Endothelial cell of umbilical vein (primary cell): ENCODE measurements at regions not wholly inside any gene's neighbourhood (a gene's known extent, or its start where the extent isn't known, plus 50 kb on each side); places are given as distances from the start of the nearest gene placed in this dataset.

ENCODE experiments used
- BruUV-seq: library from RNA; stranded (reverse); fragments of 400-500 nt; replicated peaks from 2 replicates; lab custom pipeline; 2021; lab: Mats Ljungman, UMichigan
- CTCF ChIA-PET: fragments of 300-600, 350-600 bp; sonication (Branson Sonifier 250); formaldehyde crosslinking; loops from one replicate; lab custom pipeline; 2021; ENCODE audit warnings: antibody characterized with exemption, inconsistent platforms; lab: Charles Lee
- POLR2A ChIA-PET: fragments of 300-600, 350-600 bp; sonication (Branson Sonifier 250); formaldehyde crosslinking; loops from one replicate; lab custom pipeline; 2021; ENCODE audit warnings: antibody characterized with exemption, inconsistent platforms; lab: Charles Lee
- DNase-seq: peaks from one replicate; pipeline ENCODE4 v3.0.0-alpha.2; 2011; ENCODE audit warnings: low read depth, low spot score
- FAIRE-seq: peaks from 2 replicates; lab custom pipeline; 2011; peaks lifted over from hg19 to GRCh38; lab: Jason Lieb, UNC
- H2AFZ ChIP-seq: 2 replicates; pipeline ENCODE4 v1.6.0; 2012; ENCODE audit warnings: low read depth, low read length, control low read depth, inconsistent platforms
- H3K27ac ChIP-seq: 2 replicates; pipeline ENCODE4 v1.5.1; 2011; ENCODE audit warnings: low read depth, mild to moderate bottlenecking, control low read depth, low read length, moderate library complexity; ENCODE audit not compliant: insufficient read depth
- H3K27me3 ChIP-seq, 2 experiments: 2 replicates each; pipeline versions ENCODE4 v1.6.0 to v1.6.1; 2011; ENCODE audit warnings: low read length in 2 of 2, mixed read lengths in 1 of 2; ENCODE audit not compliant: control insufficient read depth in 2 of 2, insufficient read depth in 2 of 2
- H3K36me3 ChIP-seq, 2 experiments: 2 replicates in 1 of 2; 3 replicates in 1 of 2; pipeline ENCODE4 v1.5.1; 2011; ENCODE audit warnings: low read length in 2 of 2, mild to moderate bottlenecking in 1 of 2, moderate library complexity in 1 of 2; ENCODE audit not compliant: control insufficient read depth in 2 of 2, insufficient read depth in 2 of 2; ENCODE audit errors: extremely low read depth in 1 of 2
- H3K4me1 ChIP-seq: 3 replicates; pipeline ENCODE4 v1.5.1; 2011; ENCODE audit warnings: mild to moderate bottlenecking, low read length; ENCODE audit not compliant: control insufficient read depth, insufficient read depth; ENCODE audit errors: extremely low read depth
- H3K4me2 ChIP-seq: 2 replicates; pipeline ENCODE4 v1.6.1; 2011; ENCODE audit warnings: low read length, control low read depth, mixed read lengths; ENCODE audit not compliant: insufficient read depth
- H3K4me3 ChIP-seq, 3 experiments: fragments of 200-600 bp in 1 of 3; sonication (generic), shearing (Covaris generic) in 1 of 3; replicated peaks in 1 of 3; 2 replicates each; pipeline ENCODE4 v1.5.1; 2011 to 2016; ENCODE audit warnings: control low read depth in 3 of 3, low read length in 3 of 3, mild to moderate bottlenecking in 2 of 3, inconsistent platforms in 1 of 3, low read depth in 1 of 3, moderate library complexity in 1 of 3; ENCODE audit not compliant: insufficient read depth in 1 of 3
- H3K79me2 ChIP-seq: 2 replicates; pipeline ENCODE4 v1.6.0; 2012; ENCODE audit warnings: low read length, inconsistent platforms; ENCODE audit not compliant: control insufficient read depth, insufficient read depth
- H3K9ac ChIP-seq: replicated peaks from 2 replicates; pipeline ENCODE3; 2011; ENCODE audit warnings: low read length, control low read depth; ENCODE audit not compliant: insufficient read depth; ENCODE audit errors: extremely low read depth
- H3K9me1 ChIP-seq: replicated peaks from 3 replicates; pipeline ENCODE4 v1.6.0; 2011; ENCODE audit warnings: mild to moderate bottlenecking, low read length; ENCODE audit not compliant: control insufficient read depth, insufficient read depth; ENCODE audit errors: extremely low read depth
- H3K9me3 ChIP-seq: replicated peaks from 2 replicates; pipeline ENCODE4 v1.5.1; 2012; ENCODE audit warnings: low read length, inconsistent platforms; ENCODE audit not compliant: control insufficient read depth, insufficient read depth
- H4K20me1 ChIP-seq: replicated peaks from 2 replicates; pipeline ENCODE3; 2011; ENCODE audit warnings: mild to moderate bottlenecking, low read length; ENCODE audit not compliant: control insufficient read depth, insufficient read depth; ENCODE audit errors: extremely low read depth
- EZH2 ChIP-seq: IDR thresholded peaks from 2 replicates; pipeline ENCODE4 v1.6.1; 2012; ENCODE audit warnings: borderline replicate concordance, low read depth, mild to moderate bottlenecking, moderate library complexity, low read length, inconsistent platforms; ENCODE audit not compliant: severe bottlenecking
- FOS ChIP-seq: IDR thresholded peaks from 2 replicates; pipeline ENCODE4 v1.6.1; 2011; ENCODE audit warnings: mild to moderate bottlenecking, low read length, moderate library complexity, borderline replicate concordance; ENCODE audit not compliant: insufficient read depth
- GATA2 ChIP-seq: IDR thresholded peaks from 2 replicates; pipeline ENCODE4 v1.7.0; 2011; ENCODE audit warnings: low read depth, mild to moderate bottlenecking, moderate library complexity, mixed read lengths, low read length; ENCODE audit not compliant: insufficient read length, insufficient read depth
- JUN ChIP-seq: IDR thresholded peaks from 2 replicates; pipeline ENCODE4 v1.6.1; 2011; ENCODE audit warnings: borderline replicate concordance, low read depth; ENCODE audit not compliant: insufficient read length, insufficient read depth
- POLR2A ChIP-seq: IDR thresholded peaks from 2 replicates; pipeline ENCODE4 v1.6.1; 2012; ENCODE audit warnings: low read depth, mild to moderate bottlenecking, control low read depth, low read length
- POLR2AphosphoS5 ChIP-seq: IDR thresholded peaks from 2 replicates; pipeline ENCODE4 v1.6.1; 2012; ENCODE audit warnings: low read depth, mild to moderate bottlenecking, control low read depth, low read length, moderate library complexity; ENCODE audit not compliant: insufficient read depth
- dilution Hi-C: fragments of 300-500 bp; cut with MboI; formaldehyde crosslinking; loops from one replicate; pipeline ENCODE4 v1.15.0; 2019; ENCODE audit warnings: low sequenced_read_pairs; ENCODE audit not compliant: extremely low pct_ligation_motif_present
- intact Hi-C: fragments of 100-400 bp; cut with micrococcal nuclease; formaldehyde crosslinking; loops from one replicate; pipeline ENCODE4 v1.10.0; 2022
- TF ChIP-seq, protein P1 (sequence below), 2 donors: IDR thresholded peaks; 1 replicate in 1 of 2; 2 replicates in 1 of 2; pipeline ENCODE4 v1.5.1; 2011; ENCODE audit warnings: low read length in 2 of 2, mild to moderate bottlenecking in 2 of 2, moderate library complexity in 2 of 2, control low read depth in 1 of 2, inconsistent platforms in 1 of 2, low read depth in 1 of 2; ENCODE audit not compliant: insufficient read depth in 1 of 2; ENCODE audit errors: extremely low read depth in 1 of 2
- TF ChIP-seq, protein P2 (sequence below): IDR thresholded peaks from 2 replicates; pipeline ENCODE4 v1.6.1; 2011; ENCODE audit not compliant: insufficient read depth, insufficient read length

DNA sequence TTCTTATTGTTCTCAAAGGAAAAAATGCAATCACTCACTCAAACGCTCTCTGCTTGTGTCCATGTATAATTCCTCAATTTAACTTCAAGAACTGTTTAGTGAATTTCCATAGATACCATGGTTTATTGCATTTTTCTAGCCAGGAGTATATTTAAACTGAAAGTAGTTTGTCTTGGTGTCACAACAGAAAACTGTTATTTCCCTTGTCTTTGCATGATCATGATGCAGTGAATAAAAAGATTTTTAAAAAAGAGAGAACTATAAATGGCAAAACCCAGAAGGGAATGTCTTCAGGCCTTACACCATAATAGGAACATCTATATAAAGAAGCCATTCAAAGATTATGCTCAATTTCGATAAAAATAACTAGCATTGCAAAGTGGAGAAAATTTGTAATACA is 523.5 kb upstream of the ADGRL4 start:
- Histone ChIP-seq H3K9ac (no peak overlapping the region), H3K9me1 (no peaks in the 10 kb centered on the region), H4K20me1 (no peaks in the 10 kb centered on the region), H3K4me2 (no peak overlapping the region), H3K36me3 (no peaks in the 10 kb centered on the region), H3K9me3 (no peaks in the 10 kb centered on the region), H3K79me2 (no peaks in the 10 kb centered on the region), H3K4me3 (no peak overlapping the region), H3K27ac (no peak overlapping the region), H3K4me1 (no peaks in the 10 kb centered on the region), H3K27me3 (no peaks in the 10 kb centered on the region), H2AFZ (no peak overlapping the region)
- ChIA-PET CTCF (interaction anchor here (0.5 kb wide), 1 partner anchor 34 kb away, joined by 3 read pairs; no protein-coding TSS in a partner anchor), POLR2A (no interaction called here)
- BruUV-seq, result no TSS peak
- intact Hi-C loops, result no loop called here
- TF ChIP-seq JUN (no peak), EZH2 (no peak), POLR2A (no peak), FOS (no peak), GATA2 (no peak), POLR2AphosphoS5 (no peak)
- TF ChIP-seq, protein P1, sequence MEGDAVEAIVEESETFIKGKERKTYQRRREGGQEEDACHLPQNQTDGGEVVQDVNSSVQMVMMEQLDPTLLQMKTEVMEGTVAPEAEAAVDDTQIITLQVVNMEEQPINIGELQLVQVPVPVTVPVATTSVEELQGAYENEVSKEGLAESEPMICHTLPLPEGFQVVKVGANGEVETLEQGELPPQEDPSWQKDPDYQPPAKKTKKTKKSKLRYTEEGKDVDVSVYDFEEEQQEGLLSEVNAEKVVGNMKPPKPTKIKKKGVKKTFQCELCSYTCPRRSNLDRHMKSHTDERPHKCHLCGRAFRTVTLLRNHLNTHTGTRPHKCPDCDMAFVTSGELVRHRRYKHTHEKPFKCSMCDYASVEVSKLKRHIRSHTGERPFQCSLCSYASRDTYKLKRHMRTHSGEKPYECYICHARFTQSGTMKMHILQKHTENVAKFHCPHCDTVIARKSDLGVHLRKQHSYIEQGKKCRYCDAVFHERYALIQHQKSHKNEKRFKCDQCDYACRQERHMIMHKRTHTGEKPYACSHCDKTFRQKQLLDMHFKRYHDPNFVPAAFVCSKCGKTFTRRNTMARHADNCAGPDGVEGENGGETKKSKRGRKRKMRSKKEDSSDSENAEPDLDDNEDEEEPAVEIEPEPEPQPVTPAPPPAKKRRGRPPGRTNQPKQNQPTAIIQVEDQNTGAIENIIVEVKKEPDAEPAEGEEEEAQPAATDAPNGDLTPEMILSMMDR (IDR thresholded peaks at IDR 0.05; ENCODE audit: extremely low read depth in 1 of 2, insufficient read depth in 1 of 2, low read depth in 1 of 2, low read length in 2 of 2), result no peak
- TF ChIP-seq, protein P2, sequence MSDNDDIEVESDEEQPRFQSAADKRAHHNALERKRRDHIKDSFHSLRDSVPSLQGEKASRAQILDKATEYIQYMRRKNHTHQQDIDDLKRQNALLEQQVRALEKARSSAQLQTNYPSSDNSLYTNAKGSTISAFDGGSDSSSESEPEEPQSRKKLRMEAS, result no peak
- dilution Hi-C loops, result no loop called here
- FAIRE-seq (no peak), DNase-seq (no peak)
